ENCODE measurements at regions not wholly inside any gene's neighbourhood (a gene's known extent, or its start where the extent isn't known, plus 50 kb on each side); places are given as distances from the start of the nearest gene placed in this dataset.

DNA sequence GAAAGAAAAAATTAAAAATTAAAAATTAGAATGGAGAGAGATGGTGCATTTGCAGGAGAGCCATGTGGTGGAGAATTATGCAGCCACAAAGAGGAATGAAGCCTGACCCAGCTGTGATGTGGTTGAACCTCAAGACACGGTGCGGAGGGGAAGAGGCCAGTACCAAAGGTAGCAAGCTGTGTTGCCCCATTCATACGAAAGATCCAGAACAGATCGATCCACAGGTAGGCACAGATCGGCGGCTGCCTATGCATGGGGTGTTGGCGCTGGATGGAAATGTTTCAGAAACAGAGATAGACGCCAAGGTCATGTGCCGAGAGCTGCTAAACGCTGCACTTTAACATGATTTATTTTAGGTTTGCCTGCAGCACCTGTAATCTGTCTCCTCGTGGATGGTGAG lies 992.3 kb downstream of the BRD1 start:
- Histone ChIP-seq H3K4me3 (replicated peaks; ENCODE audit: low read depth, low read length) (no peak overlapping the region), H3K36me3 (ENCODE audit: control insufficient read depth, insufficient read depth, low read length) (no peaks in the 10 kb centered on the region), H3K27me3 (replicated peaks; ENCODE audit: control insufficient read depth, insufficient read depth, low read length) (no peaks in the 10 kb centered on the region)
- no peak for DNase-seq (ENCODE audit: extremely low read depth, insufficient read length)
- TF ChIP-seq, protein P1, sequence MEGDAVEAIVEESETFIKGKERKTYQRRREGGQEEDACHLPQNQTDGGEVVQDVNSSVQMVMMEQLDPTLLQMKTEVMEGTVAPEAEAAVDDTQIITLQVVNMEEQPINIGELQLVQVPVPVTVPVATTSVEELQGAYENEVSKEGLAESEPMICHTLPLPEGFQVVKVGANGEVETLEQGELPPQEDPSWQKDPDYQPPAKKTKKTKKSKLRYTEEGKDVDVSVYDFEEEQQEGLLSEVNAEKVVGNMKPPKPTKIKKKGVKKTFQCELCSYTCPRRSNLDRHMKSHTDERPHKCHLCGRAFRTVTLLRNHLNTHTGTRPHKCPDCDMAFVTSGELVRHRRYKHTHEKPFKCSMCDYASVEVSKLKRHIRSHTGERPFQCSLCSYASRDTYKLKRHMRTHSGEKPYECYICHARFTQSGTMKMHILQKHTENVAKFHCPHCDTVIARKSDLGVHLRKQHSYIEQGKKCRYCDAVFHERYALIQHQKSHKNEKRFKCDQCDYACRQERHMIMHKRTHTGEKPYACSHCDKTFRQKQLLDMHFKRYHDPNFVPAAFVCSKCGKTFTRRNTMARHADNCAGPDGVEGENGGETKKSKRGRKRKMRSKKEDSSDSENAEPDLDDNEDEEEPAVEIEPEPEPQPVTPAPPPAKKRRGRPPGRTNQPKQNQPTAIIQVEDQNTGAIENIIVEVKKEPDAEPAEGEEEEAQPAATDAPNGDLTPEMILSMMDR (IDR thresholded peaks at IDR 0.05; ENCODE audit: insufficient read depth, low read length, poor library complexity, severe bottlenecking), result no peak

DNA sequence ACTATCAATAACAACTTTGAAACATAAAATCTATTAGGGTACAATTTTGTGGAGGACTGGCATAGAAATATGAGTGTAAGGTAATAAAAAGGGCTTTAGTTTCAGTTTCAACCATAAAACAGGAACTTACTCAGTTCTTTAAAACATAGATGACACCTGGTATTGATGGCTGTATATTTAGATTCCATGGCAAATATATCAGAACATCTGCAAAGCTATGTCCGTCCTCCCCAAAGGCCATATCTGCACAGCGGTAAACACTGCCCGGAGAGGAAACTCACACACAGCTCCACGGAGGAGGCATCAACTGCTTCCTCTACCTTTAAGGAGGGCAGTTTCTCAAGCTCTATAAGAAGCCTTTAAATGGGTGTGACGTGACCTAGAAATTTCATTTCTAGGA lies 993.3 kb downstream of the BRD1 start:
- H3K27me3 ChIP-seq (replicated peaks; ENCODE audit: control insufficient read depth, insufficient read depth, low read length), result no peaks in the 10 kb centered on the region
- TF ChIP-seq, protein P1 (IDR thresholded peaks at IDR 0.05; ENCODE audit: insufficient read depth, low read length, poor library complexity, severe bottlenecking), result no peak
- DNase-seq (ENCODE audit: extremely low read depth, insufficient read length), result no peak
- no peak overlapping the region for H3K4me3 ChIP-seq (replicated peaks; ENCODE audit: low read depth, low read length)
- H3K36me3 ChIP-seq (ENCODE audit: control insufficient read depth, insufficient read depth, low read length), result no peaks in the 10 kb centered on the region

DNA sequence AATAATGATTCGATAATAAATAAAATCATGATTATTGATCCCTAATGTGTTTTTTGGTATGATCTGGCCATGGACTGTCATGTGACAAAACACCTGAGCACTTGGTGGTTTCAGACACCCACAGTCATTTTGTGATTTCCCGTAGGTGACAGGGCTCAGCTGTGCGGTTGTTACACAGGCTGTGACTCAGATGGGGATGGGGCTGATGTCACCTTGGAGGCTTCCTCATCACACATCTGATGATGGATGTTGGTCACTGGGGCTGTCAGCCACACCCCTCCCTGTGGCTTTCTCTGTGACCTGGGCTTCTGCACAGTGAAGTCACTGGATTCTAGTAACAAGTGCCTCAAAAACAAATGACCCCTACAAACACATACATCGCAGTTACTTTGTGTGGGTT lies 995.1 kb downstream of the BRD1 start:
- Histone ChIP-seq H3K4me3 (replicated peaks; ENCODE audit: low read depth, low read length) (no peak overlapping the region), H3K36me3 (ENCODE audit: control insufficient read depth, insufficient read depth, low read length) (no peaks in the 10 kb centered on the region), H3K27me3 (replicated peaks; ENCODE audit: control insufficient read depth, insufficient read depth, low read length) (no peaks in the 10 kb centered on the region)
- TF ChIP-seq, protein P1 (IDR thresholded peaks at IDR 0.05; ENCODE audit: insufficient read depth, low read length, poor library complexity, severe bottlenecking), result no peak
- no peak for DNase-seq (ENCODE audit: extremely low read depth, insufficient read length)

DNA sequence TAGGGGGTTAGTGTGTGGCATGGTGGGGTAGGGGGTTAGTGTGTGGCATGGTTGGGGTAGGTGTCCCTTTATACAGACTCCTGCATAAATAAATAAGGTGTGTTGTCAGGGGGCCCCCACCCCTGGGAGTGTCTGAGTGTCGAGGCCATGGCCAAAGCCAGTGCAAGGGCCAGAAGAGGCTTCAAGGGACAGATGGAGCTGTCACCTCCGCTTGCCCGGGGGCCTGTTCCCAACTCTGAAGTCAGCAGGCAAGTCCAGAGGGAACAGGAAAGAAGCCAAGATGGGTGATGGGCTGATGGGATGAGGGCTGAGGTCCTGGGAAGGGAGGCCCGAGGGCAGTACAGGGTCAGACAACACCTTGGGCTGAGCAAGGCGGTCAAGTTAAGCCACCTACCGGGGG lies 997.8 kb downstream of the BRD1 start:
- no peak for DNase-seq (ENCODE audit: extremely low read depth, insufficient read length)
- Histone ChIP-seq H3K4me3 (replicated peaks; ENCODE audit: low read depth, low read length) (no peak overlapping the region), H3K36me3 (ENCODE audit: control insufficient read depth, insufficient read depth, low read length) (no peaks in the 10 kb centered on the region), H3K27me3 (replicated peaks; ENCODE audit: control insufficient read depth, insufficient read depth, low read length) (no peaks in the 10 kb centered on the region)
- TF ChIP-seq, protein P1 (IDR thresholded peaks at IDR 0.05; ENCODE audit: insufficient read depth, low read length, poor library complexity, severe bottlenecking), result no peak

DNA sequence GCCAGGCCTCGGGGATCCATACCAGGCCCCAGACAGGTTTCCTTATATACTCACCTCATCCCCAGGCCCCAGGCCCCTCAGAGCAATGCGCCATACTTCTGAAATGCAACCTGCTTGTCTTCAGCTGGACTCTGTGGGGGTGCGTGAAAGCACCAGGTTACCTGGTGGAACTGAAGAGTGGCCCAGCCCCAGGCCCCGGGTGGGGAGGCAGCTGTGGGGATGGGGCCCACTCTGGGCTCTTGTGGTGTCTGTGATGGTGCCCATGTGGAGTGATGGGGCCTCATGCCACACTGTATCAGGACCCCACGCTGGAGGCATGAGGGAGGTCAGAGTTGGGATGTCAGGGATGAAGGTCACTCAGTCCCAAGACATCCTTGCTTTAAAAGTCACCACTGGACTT lies 999.0 kb downstream of the BRD1 start:
- no peak overlapping the region for H3K4me3 ChIP-seq (replicated peaks; ENCODE audit: low read depth, low read length)
- DNase-seq (ENCODE audit: extremely low read depth, insufficient read length), result no peak
- no peaks in the 10 kb centered on the region for H3K27me3 ChIP-seq (replicated peaks; ENCODE audit: control insufficient read depth, insufficient read depth, low read length)
- no peaks in the 10 kb centered on the region for H3K36me3 ChIP-seq (ENCODE audit: control insufficient read depth, insufficient read depth, low read length)
- TF ChIP-seq, protein P1 (IDR thresholded peaks at IDR 0.05; ENCODE audit: insufficient read depth, low read length, poor library complexity, severe bottlenecking), result no peak

DNA sequence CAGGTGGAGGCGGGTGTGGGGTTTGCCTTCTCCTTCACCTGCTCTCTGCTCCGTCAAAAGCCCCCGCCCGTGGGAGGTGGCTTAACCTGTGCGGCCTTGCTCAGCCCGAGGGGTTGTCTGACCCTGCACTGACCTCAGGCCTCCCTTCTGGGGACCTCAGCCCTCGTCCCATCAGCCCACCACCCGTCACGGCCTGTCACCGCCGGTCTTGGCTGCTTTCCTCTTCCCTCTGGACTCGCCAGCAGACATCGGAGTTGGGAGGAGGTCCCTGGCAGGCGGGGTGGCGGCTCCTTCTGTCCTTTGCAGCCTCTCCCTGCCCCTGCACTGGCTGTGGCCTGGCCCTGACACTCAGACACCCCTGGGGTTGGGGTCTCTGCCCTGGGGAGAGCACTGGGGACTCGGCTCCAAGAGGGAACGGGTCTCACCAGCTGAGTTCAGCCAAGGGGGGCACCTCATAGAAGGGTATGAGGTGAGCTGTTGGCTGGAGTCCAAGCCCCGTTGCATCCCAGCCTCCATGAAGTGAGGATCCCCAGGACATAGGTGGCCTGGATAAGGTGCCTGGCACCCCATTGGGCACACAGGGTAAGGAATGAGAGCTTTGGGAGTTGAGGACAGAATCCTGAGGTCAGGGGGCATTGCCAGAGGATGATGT lies 999.6 kb downstream of the BRD1 start:
- no peak for DNase-seq (ENCODE audit: extremely low read depth, insufficient read length)
- TF ChIP-seq, protein P1 (IDR thresholded peaks at IDR 0.05; ENCODE audit: insufficient read depth, low read length, poor library complexity, severe bottlenecking), result no peak
- H3K36me3 ChIP-seq (ENCODE audit: control insufficient read depth, insufficient read depth, low read length), result no peaks in the 10 kb centered on the region
- no peak overlapping the region for H3K4me3 ChIP-seq (replicated peaks; ENCODE audit: low read depth, low read length)
- no peaks in the 10 kb centered on the region for H3K27me3 ChIP-seq (replicated peaks; ENCODE audit: control insufficient read depth, insufficient read depth, low read length)
